Astrocyte of the cerebellum (primary cell): ENCODE measurements at regions not wholly inside any gene's neighbourhood (a gene's known extent, or its start where the extent isn't known, plus 50 kb on each side); places are given as distances from the start of the nearest gene placed in this dataset.

Experiments
- DNase-seq: peaks from one replicate; pipeline ENCODE4 v3.0.0-alpha.2; 2011; ENCODE audit warnings: low read depth
- H3K4me3 ChIP-seq: 2 replicates; pipeline ENCODE4 v1.5.1; 2011; ENCODE audit warnings: mild to moderate bottlenecking, low read depth, low read length, moderate library complexity
- CTCF ChIP-seq: IDR thresholded peaks from 2 replicates; pipeline ENCODE4 v1.5.1; 2012; ENCODE audit warnings: low read length, low read depth, moderate library complexity, mild to moderate bottlenecking; ENCODE audit errors: missing control alignments
- in situ Hi-C: cut with HindIII; loops from 2 replicates; pipeline ENCODE4 v1.10.0; 2017; ENCODE audit warnings: low sequenced_read_pairs

- no peak for TF ChIP-seq CTCF
- DNase-seq, result no peak
- in situ Hi-C loops, result no loop called here
- H3K4me3 ChIP-seq, result no peak overlapping the region
Observed at GRCh38 chr11:42800041-42800440, 511.8 kb upstream of the API5 start.

GRCh38 chr11:42802201-42802899 is 509.4 kb upstream of the API5 start:
- DNase-seq, result no peak
- no peak overlapping the region for H3K4me3 ChIP-seq
- in situ Hi-C loops, result no loop called here
- TF ChIP-seq CTCF, result no peak

GRCh38 chr11:42806191-42806590 is 505.6 kb upstream of the API5 start:
- no peak overlapping the region for H3K4me3 ChIP-seq
- DNase-seq, result no peak
- in situ Hi-C loops, result no loop called here
- no peak for TF ChIP-seq CTCF

- no peak for TF ChIP-seq CTCF
- no peak for DNase-seq
- in situ Hi-C loops, result no loop called here
- no peak overlapping the region for H3K4me3 ChIP-seq
Observed at GRCh38 chr11:42812361-42812760, 499.4 kb upstream of the API5 start.

- no peak for TF ChIP-seq CTCF
- in situ Hi-C loops, result no loop called here
- H3K4me3 ChIP-seq, result no peak overlapping the region
- DNase-seq, result no peak
Observed at GRCh38 chr11:42812960-42813359, 498.8 kb upstream of the API5 start.

- TF ChIP-seq CTCF, result no peak
- DNase-seq, result no peak
- no peak overlapping the region for H3K4me3 ChIP-seq
- in situ Hi-C loops, result no loop called here
Observed at GRCh38 chr11:42816471-42816870, 495.3 kb upstream of the API5 start.
